ENCODE measurements at regions not wholly inside any gene's neighbourhood (a gene's known extent, or its start where the extent isn't known, plus 50 kb on each side); places are given as distances from the start of the nearest gene placed in this dataset.

DNA sequence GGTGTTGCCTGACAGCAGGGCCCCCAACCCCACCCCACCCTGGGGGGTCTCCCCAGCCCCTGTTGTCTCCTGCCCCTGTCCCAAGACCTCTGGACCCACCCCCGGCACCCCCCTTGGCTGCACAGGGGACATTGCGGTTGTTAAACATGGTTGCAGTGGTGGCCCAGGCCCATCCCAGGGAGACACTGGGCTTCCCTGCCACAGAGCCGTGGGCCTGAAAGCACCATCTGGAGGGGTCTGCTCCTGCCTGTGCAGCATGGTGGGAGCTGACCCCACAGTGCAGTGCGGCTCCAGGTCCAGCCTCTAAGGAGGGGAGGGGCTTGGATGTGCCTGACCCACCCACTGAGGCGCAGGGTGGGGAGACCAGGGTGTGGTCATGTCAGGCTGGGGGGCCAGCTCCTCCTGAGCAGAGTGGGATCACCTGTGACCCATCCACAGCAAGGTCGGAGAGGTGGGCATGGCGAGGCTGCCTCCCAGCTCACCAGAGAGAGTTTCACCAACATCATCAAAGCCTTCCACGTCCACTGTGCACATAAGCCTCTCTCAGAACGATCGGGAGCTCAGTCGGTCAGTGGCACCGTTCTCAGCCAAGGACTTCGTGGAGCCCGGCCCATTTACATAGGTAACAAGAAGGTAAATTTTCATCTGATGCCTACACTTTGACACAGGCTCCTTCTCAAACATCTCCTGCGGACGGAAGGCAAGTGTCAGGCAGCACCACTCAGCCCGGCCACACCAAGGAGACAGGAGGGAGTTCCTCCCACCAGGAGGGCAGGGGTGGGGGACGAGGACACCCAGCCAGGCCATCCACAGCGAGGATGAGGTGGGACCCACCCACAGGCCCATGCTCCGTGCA, 201.1 kb downstream of the BRD1 start:
- in situ Hi-C loops (cut with MboI; ENCODE audit: low sequenced_read_pairs) = no loop called here

DNA sequence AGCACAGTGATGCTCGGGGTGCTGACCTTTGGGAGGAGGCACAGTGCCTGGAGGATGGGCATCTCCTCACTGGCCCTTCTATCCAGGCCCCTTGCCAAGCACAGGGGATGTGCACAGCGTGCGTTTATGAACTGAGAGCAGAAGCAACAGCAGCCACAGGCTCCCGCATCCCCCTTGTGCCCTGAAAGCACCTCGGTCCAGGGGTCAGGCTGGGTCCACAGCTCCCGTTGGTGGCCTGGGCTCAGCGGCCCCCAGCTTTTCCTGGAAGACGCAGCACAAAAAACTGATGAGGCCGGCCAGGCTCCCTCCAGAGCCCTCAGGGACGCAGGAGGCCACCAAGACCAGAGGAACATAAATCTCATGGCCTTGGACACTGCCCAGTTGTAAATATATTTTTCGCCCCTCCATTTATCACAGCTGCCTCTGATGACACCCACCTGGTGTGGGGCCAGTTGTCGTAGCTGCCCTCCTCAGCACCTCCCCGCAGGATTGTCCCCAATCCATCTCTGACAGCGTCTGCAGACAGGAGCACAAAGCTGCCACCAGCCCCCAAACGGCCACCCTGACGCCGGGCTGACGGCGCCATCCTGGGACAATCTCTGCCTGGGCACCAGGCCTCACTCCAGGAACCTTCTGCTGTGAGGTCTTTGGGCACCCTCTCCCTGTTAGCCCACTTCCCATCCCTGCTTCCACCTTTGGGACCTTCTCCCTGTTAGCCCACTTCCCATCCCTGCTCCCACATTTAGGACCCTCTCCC, 203.1 kb downstream of the BRD1 start:
- in situ Hi-C loops (cut with MboI; ENCODE audit: low sequenced_read_pairs) = no loop called here

- in situ Hi-C loops (cut with MboI; ENCODE audit: low sequenced_read_pairs) = no loop called here
These were observed 204.0 kb downstream of the BRD1 start for GRCh38 chr22:49623715-49624114.

- in situ Hi-C loops (cut with MboI; ENCODE audit: low sequenced_read_pairs) = no loop called here
These were observed 204.5 kb downstream of the BRD1 start for GRCh38 chr22:49623176-49623575.

DNA sequence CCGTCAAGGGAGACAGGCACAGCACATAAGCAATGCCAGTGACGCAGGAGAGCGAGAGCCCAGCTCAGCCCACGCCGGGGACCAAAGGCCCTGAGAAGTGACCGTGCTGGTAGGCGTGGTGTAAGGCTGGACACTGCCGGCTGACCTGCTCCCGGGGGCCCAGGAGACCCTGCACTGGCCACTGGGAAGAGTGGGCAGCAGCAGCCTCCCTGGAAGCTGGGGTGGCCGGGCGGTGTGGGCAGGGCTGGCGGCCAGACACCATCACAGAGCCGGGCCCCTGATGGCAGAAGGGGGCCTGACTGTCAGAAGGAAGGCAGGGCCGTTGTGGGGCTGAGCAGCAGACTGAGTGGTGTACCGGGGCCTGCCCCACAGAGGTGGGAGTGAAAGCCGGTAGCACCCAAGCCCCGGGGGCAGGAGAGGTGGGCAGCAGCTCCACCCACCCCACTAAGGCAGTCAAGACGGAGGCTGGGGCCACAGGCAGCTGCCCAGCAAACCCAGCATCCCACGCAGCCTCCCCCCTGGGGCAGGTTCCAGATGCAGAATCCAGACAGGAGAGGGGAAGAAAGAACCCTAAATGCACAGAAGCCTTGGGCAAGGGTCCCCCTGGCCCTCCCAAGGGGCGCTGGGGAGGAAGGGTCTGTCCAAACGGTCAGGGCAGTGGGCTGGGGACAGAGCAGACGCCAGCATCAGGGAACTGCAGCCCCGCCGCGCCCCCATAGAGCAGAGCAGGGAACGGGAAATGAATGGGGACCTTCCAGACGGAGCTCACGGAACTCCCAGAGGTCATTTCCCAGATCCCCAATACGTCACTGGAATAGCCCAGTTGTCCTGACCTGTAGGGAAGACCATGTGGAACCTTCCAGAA, 205.2 kb downstream of the BRD1 start:
- in situ Hi-C loops (cut with MboI; ENCODE audit: low sequenced_read_pairs) = no loop called here

GRCh38 chr22:49621601-49622210, 206.0 kb downstream of the BRD1 start:
- in situ Hi-C loops (cut with MboI; ENCODE audit: low sequenced_read_pairs) = no loop called here

- in situ Hi-C loops (cut with MboI; ENCODE audit: low sequenced_read_pairs) = no loop called here
These were observed 207.0 kb downstream of the BRD1 start for GRCh38 chr22:49620666-49621065.

DNA sequence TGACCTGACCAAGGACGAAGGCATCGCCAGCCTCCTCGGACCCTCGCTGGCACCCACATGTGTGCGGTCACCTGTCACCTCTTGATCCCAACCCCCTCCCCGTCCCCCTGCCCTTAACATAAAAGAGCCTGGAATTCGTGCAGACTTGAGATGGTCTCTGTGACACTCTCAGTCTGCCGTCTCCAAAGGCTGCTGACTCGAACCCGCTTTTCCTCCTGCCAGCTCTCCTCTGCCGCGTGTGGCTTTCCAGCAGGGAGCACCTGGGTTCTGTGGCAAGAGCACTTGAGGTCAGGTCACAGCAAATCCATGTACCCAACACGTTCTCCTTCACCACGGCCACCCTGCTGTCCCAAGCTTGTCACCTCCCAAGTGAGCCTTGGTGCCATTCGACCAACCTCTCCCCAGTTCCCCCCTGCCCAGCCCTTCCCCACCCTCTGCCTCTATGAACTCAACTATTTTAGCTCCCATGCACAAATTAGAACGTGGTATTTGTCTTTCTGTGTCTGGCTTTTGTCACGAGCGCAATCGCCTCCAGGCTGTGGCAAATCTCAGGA, 207.6 kb downstream of the BRD1 start:
- in situ Hi-C loops (cut with MboI; ENCODE audit: low sequenced_read_pairs) = no loop called here

- in situ Hi-C loops (cut with MboI; ENCODE audit: low sequenced_read_pairs) = no loop called here
These were observed 208.4 kb downstream of the BRD1 start for GRCh38 chr22:49619301-49619700.

DNA sequence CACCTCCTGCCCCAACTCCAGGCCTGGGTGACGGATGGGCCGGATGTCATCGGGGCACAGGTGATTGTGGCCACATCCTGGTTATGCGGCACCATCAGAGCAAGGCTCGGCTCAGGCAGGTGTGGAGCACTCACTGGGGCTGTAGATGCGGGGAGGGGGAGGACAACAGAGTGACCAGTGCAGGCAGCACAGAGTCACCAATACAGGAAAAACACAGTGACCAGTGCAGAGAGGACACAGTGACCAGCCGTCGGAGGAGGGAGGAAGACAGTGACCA, 209.1 kb downstream of the BRD1 start:
- in situ Hi-C loops (cut with MboI; ENCODE audit: low sequenced_read_pairs) = no loop called here

GRCh38 chr22:49617866-49618676, 209.6 kb downstream of the BRD1 start:
- in situ Hi-C loops (cut with MboI; ENCODE audit: low sequenced_read_pairs) = no loop called here

DNA sequence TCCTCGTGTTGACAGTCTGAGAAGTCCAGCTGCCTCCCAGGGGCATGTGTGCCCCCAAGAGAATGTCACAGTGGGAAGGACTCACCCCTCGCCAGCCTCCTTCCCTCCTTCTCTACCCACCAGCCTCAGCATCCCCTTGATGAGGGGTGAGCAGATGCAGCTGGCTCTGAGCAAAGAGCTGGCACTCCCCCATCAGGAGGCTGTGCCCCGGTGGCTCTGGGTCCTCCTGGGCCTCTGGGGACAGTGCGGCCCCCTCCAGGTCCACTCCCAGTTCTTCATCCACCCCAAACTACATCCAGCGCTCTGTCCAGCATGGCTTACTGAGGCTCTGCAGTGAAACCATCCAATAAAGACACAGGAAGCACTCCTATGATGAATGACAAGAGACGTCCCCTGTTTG, 210.4 kb downstream of the BRD1 start:
- in situ Hi-C loops (cut with MboI; ENCODE audit: low sequenced_read_pairs) = no loop called here

DNA sequence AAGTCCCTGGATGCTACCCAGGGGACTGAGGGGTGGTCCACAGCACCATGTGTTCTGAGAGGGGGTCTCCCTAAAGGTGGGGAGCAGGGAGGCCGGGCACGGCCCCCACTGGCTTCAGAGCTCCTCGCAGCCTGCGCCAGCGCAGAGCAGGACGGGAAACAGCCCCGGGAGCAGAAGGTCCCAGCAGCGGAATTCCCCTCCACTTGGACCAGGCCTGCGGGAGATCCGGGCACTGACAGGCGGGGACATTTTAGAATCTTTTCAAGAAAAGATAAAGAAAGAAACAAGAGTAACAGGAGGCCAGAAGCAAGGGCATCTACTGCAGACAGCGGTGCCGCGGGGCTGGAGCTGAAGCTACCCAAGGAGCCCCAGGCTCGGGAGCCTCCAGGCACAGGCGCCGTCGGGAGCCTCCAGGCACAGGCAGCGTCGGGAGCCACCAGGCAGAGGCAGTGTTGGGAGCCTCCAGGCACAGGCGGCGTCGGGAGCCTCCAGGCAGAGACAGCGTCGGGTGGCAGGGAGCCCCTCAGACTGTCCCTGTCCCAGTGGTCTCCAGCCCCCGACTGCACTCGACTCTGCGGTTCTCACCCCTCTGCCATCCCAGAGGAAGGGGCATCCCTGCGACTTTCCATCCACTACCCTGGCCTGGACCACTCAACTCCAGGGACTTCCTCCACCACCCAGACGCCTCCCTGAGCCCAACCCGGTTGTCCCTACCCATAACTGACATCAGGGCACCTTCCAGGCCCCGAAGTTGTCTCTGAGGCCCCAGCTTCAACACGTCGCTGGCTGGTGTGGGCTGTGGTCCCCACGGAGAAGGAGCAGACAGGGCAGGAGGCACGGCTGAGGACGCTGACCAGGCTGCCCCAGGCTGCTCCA, 211.1 kb downstream of the BRD1 start:
- in situ Hi-C loops (cut with MboI; ENCODE audit: low sequenced_read_pairs) = no loop called here

GRCh38 chr22:49614966-49615965, 212.4 kb downstream of the BRD1 start:
- in situ Hi-C loops (cut with MboI; ENCODE audit: low sequenced_read_pairs) = no loop called here

DNA sequence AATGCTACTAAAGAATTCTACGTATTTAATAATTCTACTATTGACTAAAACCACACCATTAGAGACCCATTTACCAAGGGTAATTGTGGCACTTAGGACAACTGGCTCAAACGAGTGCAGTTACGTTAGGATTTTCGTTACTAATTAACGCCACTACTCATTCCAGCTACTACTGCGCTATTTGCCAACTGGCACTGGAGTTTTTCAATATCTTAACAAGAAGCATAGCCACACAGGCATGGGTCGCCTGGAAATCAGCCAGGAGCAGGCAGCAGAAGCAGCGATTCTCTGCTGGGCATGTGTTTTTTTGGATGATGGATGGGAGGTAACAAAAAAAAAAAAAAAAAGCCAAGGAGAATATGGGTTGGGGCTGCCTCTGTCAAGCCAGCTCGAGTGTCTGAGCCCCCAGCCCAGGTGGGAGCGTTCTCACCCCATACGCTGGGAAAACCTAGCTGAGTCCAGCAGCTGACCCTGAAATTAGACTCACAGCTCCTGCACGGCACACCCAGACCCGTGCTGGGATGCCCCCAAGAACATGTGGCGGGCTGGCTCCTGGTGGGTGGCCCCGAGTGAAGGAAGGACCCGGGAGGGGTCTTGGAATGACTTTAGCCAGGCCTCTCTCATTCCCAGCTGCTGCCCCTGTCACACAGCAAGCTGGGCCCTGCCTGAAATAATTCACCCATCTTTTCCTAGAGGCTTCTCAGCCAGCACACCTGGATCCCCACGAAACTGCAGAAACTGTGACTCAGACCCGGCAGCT, 214.0 kb downstream of the BRD1 start:
- in situ Hi-C loops (cut with MboI; ENCODE audit: low sequenced_read_pairs) = no loop called here

DNA sequence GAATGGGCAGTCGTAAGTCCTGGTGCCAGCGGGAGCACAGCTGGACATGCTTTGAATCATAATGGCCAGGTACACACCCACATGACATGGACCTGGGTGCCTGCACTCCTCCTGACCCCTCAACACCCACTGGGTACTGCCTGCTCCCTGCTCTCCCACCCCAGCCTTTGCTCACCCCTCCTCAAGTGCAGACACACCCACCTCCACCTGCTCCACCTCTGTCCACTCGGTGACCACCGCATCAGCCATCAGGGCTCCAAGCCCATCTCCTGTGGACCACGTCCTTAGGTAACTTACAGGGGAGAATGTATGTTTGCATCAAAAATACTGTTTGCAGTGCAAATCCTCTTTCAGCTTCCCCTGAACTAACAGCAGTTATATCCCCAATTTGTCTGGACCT, 214.6 kb downstream of the BRD1 start:
- in situ Hi-C loops (cut with MboI; ENCODE audit: low sequenced_read_pairs) = no loop called here

- in situ Hi-C loops (cut with MboI; ENCODE audit: low sequenced_read_pairs) = no loop called here
These were observed 218.3 kb downstream of the BRD1 start for GRCh38 chr22:49609207-49609876.
